Activated CD8-positive, alpha-beta memory T cell treated with anti-CD3 and anti-CD28 coated beads, Interleukin-2, amount 50 U/mL, for 4 hours (primary cell): ENCODE measurements at regions not wholly inside any gene's neighbourhood (a gene's known extent, or its start where the extent isn't known, plus 50 kb on each side); places are given as distances from the start of the nearest gene placed in this dataset.
"Not testable (repeated sequence)": the region's sequence is repeated elsewhere in the genome, so short reads cannot be mapped to it uniquely, and the experiment has no call there.

Experiments used
- DNase-seq: peaks from one replicate; pipeline ENCODE4 v3.0.0-alpha.2; 2020

DNA sequence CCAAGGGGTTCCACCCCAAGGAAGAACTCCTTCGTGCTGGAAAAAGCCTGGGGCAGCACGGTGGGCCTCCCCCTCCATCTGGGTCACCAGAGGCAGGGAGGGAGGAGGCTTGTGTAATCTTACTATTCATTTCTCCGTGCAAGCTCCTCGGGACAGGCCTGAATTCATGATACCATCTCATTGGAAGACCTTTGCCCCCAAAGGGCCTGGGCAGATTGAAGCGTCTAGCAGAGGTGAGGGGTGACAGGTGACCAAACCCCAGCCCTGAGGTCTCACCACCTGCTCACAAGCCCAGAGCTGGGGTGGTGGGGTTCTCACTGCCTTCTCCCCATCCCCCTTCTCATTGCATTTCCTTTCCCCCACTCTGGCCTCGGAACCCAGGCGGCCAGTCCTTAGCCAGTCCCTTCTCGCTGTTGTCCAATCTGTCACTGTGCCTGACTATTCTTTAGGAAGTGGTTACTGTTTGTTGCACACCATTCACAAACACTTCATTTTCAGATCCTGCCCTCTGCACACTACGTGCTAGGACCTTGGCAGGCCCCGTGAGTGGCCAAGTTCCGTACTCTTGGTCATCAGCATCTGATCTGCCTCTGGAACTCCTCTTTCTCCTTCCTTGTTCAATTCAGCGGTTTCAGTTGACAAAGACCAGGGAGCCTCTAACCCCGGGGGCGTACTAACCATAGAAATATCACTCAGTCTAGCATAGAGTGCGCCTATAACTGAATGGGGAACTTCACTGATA, 137.1 kb downstream of the LY86 start:
- no peak for DNase-seq

DNA sequence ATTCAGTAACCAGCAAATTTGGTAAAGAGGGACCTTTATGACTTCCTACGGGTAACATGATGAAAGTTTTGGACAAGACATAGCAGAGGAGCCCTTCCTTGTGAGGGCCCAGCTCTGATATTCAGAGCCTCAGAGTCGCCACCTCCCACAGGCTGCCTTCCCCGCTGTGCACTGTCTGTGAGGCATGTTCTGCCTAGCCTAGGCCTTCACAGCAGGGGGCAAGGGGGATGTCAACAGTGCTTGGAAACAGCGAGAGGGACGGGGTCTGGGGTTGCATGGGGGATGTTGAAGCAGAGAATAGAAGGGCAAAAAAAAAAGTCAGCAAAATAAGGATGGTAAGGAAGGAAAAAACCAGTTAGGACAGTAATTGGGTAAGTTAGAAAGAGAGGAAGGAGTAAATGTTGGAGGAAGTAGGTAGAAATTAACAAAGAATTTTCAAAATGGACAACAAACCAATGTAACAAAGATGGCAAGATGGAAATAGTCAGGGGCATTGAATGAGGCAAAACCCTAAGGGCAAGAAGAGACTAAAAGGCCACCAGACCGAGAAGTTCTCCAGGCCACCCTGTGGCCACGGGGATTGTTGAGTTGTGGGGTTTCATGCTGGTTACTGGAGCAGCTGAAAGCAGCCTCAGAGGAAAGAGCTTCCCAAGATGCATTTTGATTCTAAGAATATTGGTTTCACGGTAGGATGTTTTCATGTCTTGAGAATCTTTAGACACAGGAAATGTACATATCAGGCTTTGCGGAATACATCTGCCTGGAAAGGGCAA, 139.8 kb downstream of the LY86 start:
- DNase-seq: no peak

DNA sequence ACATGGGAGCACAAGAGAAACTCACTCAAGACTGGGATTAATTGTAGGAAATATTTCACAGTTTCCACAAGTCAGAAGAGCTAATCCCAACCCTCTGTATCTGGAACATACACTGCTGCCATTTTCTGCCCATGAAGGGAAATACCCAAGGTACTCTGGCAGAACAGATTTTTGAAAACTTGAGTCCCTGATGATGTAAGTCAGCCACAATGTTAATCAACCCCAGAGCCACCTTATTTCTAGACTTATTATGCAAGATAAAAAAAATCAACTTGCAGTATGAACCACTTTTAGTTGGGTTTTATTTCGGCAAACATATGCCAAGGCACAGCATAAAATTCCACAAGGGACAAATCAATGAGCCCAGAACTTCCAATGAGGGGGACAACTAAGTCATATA, 141.5 kb downstream of the LY86 start:
- no peak for DNase-seq

DNA sequence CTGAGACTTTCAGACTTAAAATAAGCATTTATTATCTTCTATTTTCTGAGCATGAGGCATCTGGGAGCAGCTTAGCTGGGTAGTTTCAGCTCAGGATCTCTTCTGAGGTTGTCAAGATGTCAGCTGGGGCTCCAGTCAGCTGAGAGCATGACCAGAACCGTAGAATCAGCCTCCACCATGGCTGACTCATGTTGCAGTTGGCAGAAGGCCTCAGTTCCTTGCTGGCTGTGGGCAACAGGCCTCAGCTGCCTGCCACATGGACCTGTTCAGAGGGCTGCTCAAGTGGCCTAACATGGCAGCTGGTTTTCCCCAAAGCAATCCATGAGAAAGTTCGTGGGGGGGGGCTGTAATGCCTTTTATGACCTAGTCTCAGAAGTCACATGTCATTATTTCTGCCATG, 142.3 kb downstream of the LY86 start:
- DNase-seq: no peak

DNA sequence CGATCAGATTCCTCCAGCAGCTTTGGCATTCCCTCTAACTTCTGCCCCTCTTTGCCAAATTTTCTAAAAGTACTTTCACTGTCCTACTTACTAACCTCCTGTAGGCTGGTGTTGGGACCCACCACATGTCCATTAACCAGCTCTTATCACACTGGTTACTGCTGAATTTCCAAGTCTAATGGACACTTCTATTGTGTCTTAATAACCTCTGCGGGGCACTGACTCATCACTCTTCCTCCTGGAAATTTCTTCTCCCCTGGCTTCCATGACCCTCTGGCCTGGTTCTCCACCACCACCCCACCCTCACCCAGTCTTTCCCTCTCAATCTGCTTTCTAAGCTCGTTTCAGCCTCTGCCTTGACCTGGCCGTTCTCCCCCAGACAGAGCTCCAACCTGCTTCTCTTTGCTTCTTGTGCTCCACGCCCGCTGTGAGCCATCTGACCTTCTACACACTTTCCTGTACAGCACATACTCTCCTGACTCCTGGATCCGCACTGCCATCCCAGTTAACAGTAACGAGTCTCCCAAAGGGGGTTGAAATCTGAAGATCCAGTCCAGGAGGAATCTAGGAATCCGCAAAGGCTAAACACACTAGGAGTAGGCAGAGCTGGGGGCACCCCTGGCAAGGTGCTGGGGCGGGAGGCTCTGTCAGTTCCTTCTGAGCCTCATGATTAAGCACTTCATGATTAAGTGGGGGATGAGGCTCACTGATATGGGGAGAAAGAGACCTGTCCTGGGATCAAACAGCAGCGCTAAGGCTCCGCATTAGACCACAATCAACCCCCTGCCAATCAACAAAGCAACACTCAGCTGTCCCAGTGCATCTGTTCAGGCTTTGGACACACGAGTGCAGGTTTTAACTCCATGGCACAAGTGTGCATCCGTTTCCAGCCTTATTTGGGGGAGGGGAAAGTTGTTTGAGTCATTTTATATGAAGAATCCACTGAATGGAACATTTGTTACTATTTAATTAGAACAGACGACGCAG, 146.3 kb downstream of the LY86 start:
- no peak for DNase-seq

DNA sequence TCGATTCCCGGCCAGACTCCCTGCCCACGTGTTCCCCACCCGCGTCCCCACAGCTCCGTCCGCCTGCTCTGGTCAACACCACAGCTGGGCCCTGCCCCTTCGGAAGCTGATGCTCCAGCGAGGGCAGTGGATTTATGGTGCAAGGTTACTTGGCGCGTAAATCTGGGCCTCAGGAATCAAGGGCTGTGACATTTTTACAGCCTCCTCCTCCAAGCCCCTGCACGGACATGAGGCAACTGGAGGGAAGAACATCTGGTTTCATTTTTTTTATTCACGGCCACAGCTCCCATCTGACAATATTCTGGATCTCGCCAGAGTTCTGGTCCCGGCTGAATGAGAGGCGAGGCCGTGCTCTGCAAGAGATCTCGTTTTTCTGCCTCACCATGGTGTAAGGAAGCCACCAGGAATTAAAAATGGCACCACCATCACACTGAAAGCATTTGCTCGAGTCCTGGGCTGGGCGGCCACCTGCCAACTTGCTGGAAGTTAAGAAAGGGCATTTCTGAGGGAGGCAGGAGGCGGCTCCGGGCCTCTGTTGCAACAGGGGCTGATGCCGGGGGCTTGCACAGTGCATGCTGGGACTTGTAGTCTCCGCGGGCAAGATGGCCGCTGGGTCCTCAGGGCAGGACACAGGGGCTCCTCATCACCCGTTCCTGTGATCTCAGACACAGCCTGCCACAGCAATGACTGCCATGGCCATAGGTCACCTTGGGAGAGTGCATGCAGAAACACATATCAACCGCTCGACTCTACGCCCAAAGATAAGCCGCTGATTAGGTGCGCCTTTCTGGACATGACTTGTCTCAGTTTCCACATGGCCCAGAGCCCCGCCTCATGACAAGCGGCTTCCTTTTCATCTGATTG, 148.5 kb downstream of the LY86 start:
- DNase-seq: no peak

DNA sequence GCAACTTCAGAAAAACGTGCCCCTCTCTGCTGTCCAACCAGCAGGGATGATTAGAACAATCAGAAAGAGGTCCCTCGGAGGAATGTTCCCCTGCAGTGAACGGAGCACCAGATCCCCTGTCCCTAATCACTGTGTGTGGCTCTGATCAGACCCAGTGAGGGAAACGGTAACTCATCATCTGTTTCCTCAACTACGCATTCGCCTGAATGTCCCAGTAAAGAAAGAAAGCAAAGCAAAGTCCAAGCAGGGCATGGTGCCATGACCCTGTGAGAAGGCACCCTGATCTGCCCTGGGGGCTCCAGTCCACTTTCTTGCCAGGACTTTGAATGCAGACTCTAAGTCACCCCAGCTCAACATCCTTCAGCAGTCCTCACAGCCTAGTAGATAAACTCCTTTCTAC, 149.2 kb downstream of the LY86 start:
- no peak for DNase-seq

DNA sequence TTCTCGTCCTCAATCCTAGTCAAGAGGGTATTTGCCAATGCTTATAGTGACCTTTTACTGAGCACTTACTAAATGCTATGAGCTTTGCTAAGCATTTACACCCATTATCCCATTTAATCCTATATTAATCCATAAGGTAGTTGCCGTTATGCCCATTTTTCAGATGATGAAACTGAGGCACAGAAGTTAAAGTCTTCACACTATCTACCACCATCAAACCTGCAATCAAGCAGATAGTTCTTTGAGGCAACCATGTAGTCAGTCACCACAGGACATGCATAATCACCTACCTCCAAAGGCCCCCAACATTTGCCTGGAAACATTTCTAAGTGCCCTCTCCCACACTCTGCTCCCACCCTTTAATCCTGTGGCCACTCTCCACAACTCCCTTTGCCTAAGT, 149.6 kb downstream of the LY86 start:
- no peak for DNase-seq

DNA sequence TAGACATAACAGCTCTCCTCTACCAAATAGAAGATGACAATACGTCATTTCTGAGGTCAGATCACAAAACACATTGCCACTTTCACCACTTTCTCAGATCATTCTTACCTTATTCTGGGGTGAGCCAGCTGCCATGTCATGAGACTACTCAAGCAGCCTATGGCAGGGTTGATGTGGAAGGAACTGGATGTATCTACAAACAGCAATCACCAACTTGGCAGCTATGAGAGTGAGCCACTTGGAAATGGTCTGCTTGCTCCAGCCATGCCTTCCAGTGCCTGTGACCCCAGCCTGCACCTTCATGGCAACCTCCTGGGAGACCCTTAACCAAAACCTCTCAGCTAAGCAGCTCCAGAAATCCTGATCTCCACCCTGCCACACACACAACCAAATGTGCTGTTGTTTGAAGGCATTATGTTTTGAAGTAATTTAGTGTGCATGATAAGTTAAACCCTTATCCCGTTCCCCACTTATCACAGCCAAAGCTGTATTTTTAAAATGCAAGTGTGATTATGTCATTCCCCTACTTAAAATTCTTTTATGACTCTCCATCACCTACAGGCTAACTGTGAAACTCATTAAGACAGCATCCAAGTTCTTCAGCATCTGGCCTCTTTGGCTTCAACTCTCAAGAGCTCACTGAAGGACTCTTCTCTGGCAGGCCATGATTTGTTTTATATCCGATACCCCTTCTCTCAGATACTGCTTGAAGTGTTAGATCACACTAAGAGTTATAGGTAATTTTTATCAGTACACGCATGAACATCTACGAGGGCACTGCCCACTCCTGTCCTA, 150.6 kb downstream of the LY86 start:
- DNase-seq: no peak

DNA sequence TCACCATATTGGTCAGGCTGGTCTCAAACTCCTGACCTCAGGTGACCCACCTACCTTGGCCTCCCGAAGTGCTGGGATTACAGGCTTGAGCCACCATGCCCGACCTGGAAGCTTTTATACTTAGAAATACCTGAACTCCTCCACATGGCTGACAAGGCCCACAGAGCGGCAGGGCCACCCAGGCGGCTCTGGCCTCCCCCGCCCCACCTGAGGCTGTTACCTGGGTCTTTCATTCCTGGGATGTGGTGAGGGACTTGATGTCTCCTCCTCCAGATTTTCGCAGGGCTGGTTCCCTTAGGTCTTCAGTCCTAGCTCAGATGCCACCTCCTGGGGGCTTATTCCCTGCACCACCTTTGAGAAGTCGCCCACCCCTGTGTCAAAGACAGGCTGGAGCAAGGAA, 152.1 kb downstream of the LY86 start:
- no peak for DNase-seq

DNA sequence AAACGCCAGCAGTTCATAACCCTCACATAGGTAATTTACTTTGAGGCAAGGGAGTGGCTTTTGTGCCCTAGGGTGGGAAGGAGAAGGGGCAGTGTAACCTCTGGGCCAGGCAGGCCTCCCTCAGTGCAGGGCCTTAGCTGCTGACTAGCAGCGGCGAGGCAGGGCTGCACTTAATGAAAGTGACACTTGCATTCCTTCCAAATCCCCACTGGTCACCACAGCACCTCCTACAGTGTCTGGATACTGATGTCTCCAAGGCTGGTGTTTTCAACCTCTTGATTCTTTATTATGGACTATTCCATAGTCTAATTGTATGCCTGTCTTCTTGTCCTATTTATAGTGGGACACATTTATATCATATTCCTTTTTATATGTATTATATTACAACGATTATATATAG, 152.7 kb downstream of the LY86 start:
- DNase-seq: no peak

DNA sequence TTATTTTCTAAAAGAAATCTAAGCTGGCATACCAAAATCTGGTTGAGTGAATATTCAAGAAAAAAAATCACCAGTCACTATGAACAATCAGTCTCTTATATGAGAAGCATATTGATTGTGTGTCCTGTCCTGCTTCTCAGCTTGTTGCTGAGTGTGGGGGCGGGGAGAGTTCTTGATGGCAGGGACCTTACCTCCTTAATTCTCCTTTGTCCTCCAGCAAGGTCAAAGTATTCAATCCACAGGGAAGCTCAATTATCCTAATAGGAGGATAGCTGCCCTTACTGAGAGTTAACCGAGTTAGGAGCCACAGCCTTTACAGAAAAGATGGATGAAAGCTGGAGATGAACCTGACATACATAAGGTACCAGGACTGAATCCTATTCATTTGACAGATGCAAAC, 154.0 kb downstream of the LY86 start:
- no peak for DNase-seq

DNA sequence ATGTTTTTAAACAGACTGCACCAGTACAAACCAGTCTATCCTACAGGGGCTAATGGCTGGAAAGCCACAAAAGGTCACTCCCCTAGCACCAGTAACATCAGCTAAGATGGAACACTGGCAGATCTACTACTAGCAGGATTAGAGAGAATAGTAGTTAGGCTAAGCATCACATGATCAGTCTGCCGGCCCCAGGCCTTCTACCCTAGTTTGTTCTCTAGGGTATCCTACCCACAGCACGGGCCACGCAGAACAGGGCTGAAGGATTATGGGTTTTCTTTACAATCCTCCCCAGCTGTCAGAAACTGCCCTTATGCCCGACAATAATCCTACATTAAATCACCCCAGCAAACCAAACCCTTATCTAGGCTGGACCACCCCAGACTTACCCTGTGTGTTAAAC, 156.0 kb downstream of the LY86 start:
- DNase-seq: no peak

DNA sequence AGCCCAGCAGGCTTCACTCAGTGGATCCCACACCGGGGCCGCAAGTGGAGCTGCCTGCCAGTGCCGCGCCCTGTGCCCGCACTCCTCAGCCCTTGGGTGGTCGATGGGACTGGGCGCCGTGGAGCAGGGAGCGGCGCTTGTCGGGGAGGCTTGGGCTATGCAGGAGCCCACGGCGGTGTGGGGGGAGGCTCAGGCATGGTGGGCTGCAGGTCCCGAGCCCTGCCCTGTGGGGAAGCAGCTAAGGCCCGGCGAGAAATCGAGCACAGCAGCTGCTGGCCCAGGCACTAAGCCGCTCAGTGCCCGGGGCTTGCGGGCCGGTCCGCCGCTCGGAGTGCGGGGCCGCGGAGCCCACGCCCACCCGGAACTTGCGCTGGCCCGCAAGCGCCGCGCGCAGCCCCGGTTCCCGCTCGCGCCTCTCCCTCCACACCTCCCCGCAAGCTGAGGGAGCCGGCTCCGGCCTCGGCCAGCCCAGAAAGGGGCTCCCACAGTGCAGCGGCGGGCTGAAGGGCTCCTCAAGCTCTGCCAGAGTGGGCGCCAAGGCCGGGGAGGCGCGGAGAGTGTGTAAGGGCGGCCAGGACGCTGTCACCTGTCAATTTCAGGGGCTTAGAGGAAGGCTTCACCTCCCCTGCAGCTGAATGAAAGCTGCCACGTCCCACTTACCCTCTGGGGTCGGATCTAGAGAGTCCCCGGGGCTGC, 157.3 kb downstream of the LY86 start:
- DNase-seq: not testable (repeated sequence)

DNA sequence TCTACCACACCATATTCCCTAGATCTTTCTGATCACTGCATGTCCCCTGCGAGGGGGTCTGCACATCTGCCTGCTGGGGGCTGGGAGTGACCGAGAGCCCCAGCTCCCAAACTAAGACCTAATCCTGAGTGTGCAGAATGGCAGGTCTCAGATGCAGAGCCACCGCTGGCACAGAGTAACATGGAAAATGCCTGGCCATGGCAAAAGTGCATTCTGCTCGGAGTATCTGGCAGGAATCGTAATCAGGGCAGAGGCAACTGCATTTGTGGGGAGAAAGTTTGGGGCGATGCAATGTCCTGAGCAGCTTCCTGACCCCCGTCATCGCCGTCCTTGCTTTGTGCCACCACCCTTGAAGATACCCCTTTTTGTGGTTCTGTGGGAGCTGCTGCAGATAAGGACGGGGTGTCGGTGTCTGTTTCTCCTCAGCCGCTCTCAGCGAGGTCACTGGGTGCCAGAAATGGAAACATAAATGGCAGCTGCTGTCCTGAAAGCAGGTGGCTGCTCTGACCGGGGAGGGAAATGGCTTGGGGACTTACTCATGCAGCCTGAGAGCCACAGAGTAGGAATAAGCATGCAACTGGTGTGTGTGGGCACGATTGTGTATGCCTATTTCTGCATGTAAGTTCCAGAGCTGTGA, 157.9 kb downstream of the LY86 start:
- DNase-seq: no peak

DNA sequence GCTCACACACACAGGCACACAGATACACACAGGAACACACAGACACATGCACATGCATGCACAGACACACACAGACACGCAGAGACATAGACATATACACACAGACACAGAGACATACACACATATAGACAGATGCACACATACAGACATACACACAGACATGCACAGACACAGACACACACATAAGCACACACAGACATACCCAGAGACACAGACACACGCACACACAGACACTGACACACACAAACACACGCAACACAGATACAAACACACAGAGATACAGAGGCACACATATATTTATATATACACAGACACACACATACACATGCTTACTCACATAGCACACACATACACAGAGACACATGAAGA, 158.4 kb downstream of the LY86 start:
- DNase-seq: no peak

DNA sequence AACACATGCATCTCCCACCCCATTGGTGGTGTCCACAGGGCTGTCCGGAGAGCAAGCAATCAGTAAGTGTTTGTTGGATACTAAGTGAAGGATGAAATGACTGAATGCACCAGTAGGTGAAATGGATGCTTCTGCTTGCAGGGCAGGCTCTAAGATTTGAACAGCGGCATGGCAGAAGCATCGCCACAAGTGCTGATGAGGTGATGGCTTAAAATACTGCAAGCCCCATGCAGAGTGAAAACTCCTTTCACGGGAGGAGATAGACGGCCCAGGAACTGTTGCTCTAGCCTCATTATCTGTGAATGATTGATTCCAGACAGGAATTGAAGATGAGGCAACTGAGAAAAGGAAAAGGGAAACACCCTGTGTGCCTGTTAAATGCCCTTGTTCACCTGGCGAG, 158.9 kb downstream of the LY86 start:
- no peak for DNase-seq

DNA sequence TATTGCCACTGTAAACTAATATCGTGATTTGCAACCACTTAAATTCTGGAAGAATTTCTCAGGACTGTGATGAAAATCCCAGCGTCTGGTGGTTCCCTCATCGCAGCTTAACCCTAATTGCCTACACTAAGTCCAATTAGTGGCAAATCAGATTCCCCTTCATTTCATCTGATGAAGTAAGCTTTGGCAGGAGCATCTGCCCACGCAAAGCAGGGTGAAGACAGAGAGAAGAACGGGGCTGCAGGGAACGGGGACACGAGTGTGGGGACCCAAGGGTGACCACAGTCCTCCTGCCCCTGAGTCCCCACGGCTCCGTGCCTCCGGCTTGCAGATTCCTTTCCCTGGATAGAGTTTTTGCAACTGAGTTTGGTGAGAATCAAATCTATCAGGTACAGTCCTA, 159.5 kb downstream of the LY86 start:
- no peak for DNase-seq

DNA sequence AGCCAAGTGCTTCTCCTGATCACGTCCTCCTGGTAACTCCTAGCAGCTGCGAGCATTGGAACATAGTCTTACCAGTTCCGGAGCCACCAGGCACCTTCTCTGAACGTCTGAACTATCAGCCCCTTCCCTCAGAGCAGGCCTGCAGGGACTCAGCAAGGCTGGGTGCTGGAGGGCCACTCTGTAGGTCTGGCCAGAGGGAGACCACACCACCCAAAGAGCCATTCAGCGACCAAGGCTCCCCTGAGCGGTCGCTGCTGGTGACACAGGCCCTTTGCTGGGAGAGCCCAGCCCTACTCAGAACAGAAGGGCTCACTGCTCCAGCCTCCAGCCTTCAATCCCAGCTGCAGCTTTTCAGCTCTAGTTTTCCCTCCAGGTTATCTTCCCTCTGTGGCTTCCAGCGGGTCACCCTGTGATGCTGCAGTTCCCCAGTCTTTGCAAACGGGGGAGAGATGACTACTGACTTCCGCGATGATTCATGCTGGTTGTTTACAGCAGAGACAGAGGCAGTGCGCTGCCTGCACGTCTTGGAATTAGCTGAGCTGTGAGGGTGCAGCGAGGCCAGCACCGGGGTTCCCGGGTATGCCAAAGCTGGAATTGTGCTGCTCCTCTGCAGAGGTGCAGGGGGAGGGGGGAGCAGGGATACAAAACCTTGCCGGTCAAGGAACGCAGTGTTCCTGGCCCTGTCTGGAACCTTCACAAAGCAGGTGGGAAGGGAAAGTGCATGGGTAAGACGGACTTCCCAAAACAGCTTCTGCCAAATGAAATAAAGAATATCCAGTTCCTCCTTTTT, 161.4 kb downstream of the LY86 start:
- DNase-seq: no peak
